NAMALWA (cell line): ENCODE measurements at regions not wholly inside any gene's neighbourhood (a gene's known extent, or its start where the extent isn't known, plus 50 kb on each side); places are given as distances from the start of the nearest gene placed in this dataset.
"Not testable (repeated sequence)": the region's sequence is repeated elsewhere in the genome, so short reads cannot be mapped to it uniquely, and the experiment has no call there.

Experiments
- DNase-seq: peaks from one replicate; pipeline ENCODE4 v3.0.0-alpha.2; 2015; ENCODE audit warnings: low spot score

- no peak for DNase-seq
Measured at GRCh38 chr21:38912789-38913119, 107.0 kb downstream of the ETS2 start.

- DNase-seq: no peak
Measured at GRCh38 chr21:38912102-38912629, 106.4 kb downstream of the ETS2 start.

- DNase-seq: no peak
Measured at GRCh38 chr21:38911484-38912101, 105.9 kb downstream of the ETS2 start.

- DNase-seq: no peak
Measured at GRCh38 chr21:38910390-38911067, 104.8 kb downstream of the ETS2 start.

GRCh38 chr21:38909929-38910328, 104.2 kb downstream of the ETS2 start:
- no peak for DNase-seq

GRCh38 chr21:38909109-38909508, 103.4 kb downstream of the ETS2 start:
- DNase-seq: no peak

- no peak for DNase-seq
Measured at GRCh38 chr21:38908537-38908936, 102.8 kb downstream of the ETS2 start.

GRCh38 chr21:38905752-38906151, 100.0 kb downstream of the ETS2 start:
- DNase-seq: no peak

GRCh38 chr21:38905328-38905727, 99.6 kb downstream of the ETS2 start:
- DNase-seq: no peak

GRCh38 chr21:38903690-38904139, 98.0 kb downstream of the ETS2 start:
- no peak for DNase-seq

DNA sequence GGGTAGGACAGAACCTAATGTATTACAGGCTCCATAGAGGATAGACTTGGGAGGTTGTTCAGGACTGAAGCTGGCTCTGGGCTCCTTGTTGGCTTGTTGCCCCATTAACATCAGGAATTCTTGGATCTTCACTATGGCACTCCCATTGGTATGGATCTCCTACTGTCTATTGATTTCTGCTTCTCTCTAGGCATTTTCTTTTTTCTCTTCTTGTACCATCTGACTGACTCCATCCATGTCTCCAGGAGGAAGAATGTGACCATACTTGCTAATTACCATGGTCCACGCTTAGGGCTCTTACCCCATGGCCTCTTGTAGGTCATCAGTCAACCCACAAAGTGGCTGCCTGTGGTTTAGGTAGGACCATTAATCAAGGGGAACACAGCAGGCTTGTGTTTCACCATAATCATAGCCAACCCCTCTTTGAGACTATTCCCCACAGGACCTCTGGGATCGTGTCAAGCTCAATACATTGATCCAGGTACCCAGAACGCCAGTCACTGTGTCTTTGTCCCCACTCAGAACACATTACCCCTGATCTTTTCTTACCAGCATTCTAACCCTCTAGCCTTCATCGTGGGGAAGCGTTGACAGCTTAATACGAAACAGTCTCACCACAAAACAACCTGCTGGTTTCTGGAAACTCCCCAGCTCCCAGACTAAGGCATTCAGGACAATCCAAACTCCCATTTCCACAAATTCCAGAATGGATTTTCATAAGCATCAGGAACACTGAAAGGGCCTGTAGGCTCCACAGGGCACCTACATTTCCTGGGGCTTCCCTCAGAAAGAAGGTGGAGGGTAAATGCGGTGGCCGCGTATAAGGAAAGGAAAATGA, 97.1 kb downstream of the ETS2 start:
- DNase-seq: no peak

DNA sequence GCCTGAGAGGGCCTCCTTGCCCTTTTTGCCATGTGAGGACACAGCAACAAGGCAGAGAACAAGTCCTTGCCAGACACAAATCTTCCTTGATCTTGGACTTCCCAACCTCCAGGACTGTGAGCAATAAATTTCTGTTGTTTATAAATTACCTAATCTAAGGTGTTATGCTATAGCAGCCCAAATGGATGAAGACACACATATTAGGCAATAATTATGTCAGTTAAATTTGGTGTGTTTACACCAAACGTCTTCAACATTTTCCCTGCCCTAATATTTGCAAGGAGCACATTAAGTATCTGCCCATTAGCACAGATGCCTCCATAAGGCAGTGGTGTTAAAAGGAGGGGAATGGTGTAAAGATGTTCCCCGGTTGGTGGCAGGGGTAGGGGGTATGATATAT, 94.8 kb downstream of the ETS2 start:
- DNase-seq: no peak

- not testable (repeated sequence) for DNase-seq
Measured at GRCh38 chr21:38899985-38900384, 94.3 kb downstream of the ETS2 start.

GRCh38 chr21:38899277-38899947, 93.7 kb downstream of the ETS2 start:
- DNase-seq: no peak

DNA sequence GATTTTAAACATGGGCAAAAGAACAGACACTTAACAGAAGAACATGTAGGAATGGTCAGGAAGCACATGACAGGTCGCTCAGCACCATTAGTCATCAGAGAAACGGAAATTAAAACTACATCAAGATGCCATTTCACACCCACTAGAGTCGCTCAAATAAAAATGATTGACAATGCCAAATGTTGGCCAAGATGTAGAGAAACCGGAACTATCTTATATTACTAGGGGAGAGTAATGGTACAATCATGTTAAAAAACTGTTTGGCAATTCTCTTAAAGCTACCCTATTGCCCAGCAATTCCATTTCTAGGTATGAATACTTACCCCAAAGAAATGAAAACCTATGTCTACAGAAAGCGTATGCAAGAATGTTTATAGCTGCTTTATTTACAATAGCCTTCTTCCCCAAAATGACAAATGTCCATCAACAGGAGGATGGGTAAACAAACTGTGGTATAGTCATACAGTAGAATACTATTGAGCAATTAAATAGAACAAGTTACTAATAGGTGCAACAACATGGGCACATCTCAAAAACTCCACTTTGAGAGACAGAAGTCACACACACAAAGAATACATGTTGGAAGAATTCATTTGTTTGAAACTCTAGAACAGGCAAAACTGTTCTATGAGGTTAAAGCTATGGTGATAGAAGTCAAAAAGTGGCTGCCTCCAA, 92.8 kb downstream of the ETS2 start:
- DNase-seq: no peak

GRCh38 chr21:38897532-38898421, 92.0 kb downstream of the ETS2 start:
- peak; percentile 79 for DNase-seq

DNA sequence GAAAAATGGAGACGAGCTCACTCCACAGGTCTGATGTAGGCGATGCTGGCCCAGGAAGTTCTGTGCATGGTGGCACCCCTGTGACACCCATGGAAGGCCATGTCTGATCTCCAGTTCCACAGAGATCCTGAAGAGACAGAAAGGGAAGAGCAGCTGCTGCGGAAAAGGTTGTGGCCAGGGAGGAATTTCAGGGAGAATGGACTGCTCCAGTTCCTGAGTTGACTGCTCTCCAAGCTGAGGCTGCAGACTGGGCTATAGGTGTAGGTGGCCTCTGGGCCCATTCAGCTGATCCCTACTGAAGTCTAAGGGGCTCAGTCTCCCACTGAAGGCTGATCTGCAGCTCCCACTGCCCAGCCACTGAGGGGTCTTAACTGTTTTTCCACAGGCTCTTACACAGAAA, 89.2 kb downstream of the ETS2 start:
- no peak for DNase-seq

GRCh38 chr21:38888991-38889561, 83.3 kb downstream of the ETS2 start:
- DNase-seq: no peak

GRCh38 chr21:38887749-38888148, 82.0 kb downstream of the ETS2 start:
- DNase-seq: no peak

DNA sequence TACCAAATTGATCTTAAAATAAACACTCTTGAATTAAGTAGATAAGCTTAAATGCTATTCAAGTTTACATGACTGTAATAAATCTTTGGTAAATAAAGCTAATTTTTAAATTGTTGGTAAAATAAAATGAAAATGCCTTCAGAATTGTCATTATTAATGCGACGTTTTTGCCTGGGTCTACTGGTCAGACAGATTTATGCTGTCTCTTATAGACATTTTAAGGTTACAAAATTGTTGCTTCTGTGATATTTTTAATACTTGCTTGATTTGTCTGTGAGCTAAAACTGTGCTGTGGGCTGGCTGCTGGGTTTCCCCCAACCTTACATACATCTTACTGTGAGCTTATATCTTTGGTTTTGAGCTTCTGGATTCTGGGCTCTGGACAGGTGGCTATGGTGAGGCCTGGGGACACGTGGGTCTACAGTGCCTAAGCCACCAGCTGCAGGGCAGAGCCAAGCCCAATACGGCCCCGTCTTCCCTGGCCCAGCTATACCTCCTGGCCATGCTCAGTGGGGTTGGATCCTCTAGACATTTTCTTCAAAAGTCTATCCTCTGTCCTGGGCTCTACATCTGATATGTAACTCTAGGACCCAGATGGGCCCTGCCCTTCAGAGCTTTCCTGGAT, 81.4 kb downstream of the ETS2 start:
- DNase-seq: no peak
